H1 (cell line): ENCODE measurements at regions not wholly inside any gene's neighbourhood (a gene's known extent, or its start where the extent isn't known, plus 50 kb on each side); places are given as distances from the start of the nearest gene placed in this dataset.

Source experiments
- CTCF ChIA-PET: fragments of 300-600 bp; sonication (Branson Sonifier 250); formaldehyde crosslinking; loops from one replicate; lab custom pipeline; 2021; ENCODE audit not compliant: partially characterized antibody; lab: Charles Lee
- POLR2A ChIA-PET: fragments of 300-600 bp; sonication (Branson Sonifier 250); formaldehyde crosslinking; loops from one replicate; lab custom pipeline; 2021; ENCODE audit warnings: inconsistent platforms; ENCODE audit not compliant: partially characterized antibody; lab: Charles Lee
- DNase-seq, 2 experiments: peaks; one replicate each; pipeline versions ENCODE4 v3.0.0 to v3.0.0-alpha.2; 2010 to 2022; ENCODE audit warnings: low spot score in 2 of 2, low read depth in 1 of 2, mixed read lengths in 1 of 2
- FAIRE-seq: peaks from 2 replicates; lab custom pipeline; 2011; peaks lifted over from hg19 to GRCh38; lab: Jason Lieb, UNC
- H2AFZ ChIP-seq: 2 replicates; pipeline ENCODE4 v1.8.1; 2012; ENCODE audit warnings: low read length, inconsistent platforms
- H2AK5ac ChIP-seq: 2 replicates; pipeline ENCODE4 v1.6.1; 2013; ENCODE audit warnings: low read depth, low read length
- H2BK120ac ChIP-seq: replicated peaks from 2 replicates; pipeline ENCODE3; 2013; ENCODE audit warnings: low read depth, low read length, inconsistent platforms
- H2BK12ac ChIP-seq: 2 replicates; pipeline ENCODE4 v1.6.1; 2013; ENCODE audit warnings: low read depth, low read length
- H2BK15ac ChIP-seq: 2 replicates; pipeline ENCODE4 v1.6.1; 2013; ENCODE audit warnings: low read length
- H2BK20ac ChIP-seq: 2 replicates; pipeline ENCODE4 v1.6.1; 2013; ENCODE audit warnings: low read length
- H2BK5ac ChIP-seq: 2 replicates; pipeline ENCODE4 v1.6.1; 2013; ENCODE audit warnings: low read depth, low read length
- H3K14ac ChIP-seq: 2 replicates; pipeline ENCODE4 v1.6.1; 2013; ENCODE audit warnings: inconsistent platforms; ENCODE audit not compliant: insufficient read length
- H3K18ac ChIP-seq: 2 replicates; pipeline ENCODE4 v1.6.1; 2013; ENCODE audit warnings: low read length; ENCODE audit errors: extremely low read depth
- H3K23ac ChIP-seq: 2 replicates; pipeline ENCODE4 v1.6.1; 2013; ENCODE audit warnings: inconsistent platforms; ENCODE audit not compliant: insufficient read length
- H3K23me2 ChIP-seq: 2 replicates; pipeline ENCODE4 v1.6.1; 2013; ENCODE audit warnings: low read depth, low read length
- H3K27ac ChIP-seq: 2 replicates; pipeline ENCODE4 v1.6.1; 2011; ENCODE audit warnings: low read depth, low read length, inconsistent platforms
- H3K27me3 ChIP-seq, 4 experiments: replicated peaks in 1 of 4; 1 replicate in 1 of 4; 2 replicates in 3 of 4; pipeline versions ENCODE4 v1.6.1 to v1.8.1; 2011 to 2013; ENCODE audit warnings: low read length in 3 of 4, mild to moderate bottlenecking in 3 of 4, inconsistent platforms in 2 of 4, mixed read lengths in 2 of 4, moderate library complexity in 1 of 4; ENCODE audit not compliant: control insufficient read depth in 3 of 4, insufficient read depth in 3 of 4; ENCODE audit errors: extremely low read depth in 1 of 4
- H3K36me3 ChIP-seq, 4 experiments: 2 replicates each; pipeline versions ENCODE4 v1.6.1 to v1.8.1; 2011 to 2013; ENCODE audit warnings: mild to moderate bottlenecking in 4 of 4, low read length in 3 of 4, moderate library complexity in 2 of 4, control low read depth in 1 of 4, inconsistent platforms in 1 of 4; ENCODE audit not compliant: insufficient read depth in 4 of 4, control insufficient read depth in 2 of 4
- H3K4ac ChIP-seq: replicated peaks from 2 replicates; pipeline ENCODE3; 2013; ENCODE audit warnings: low read length, low read depth, mixed read lengths, inconsistent platforms; ENCODE audit not compliant: insufficient read length
- H3K4me1 ChIP-seq, 4 experiments: replicated peaks in 1 of 4; 1 replicate in 1 of 4; 2 replicates in 3 of 4; pipeline versions ENCODE4 v1.6.1 to v1.8.1; 2011 to 2013; ENCODE audit warnings: low read length in 3 of 4, inconsistent platforms in 2 of 4, mixed read lengths in 1 of 4; ENCODE audit not compliant: insufficient read depth in 4 of 4, control insufficient read depth in 3 of 4
- H3K4me2 ChIP-seq, 2 experiments: 2 replicates each; pipeline versions ENCODE4 v1.6.1 to v1.8.1; 2011 to 2013; ENCODE audit warnings: low read depth in 2 of 2, low read length in 2 of 2, control low read depth in 1 of 2, inconsistent platforms in 1 of 2, mild to moderate bottlenecking in 1 of 2; ENCODE audit not compliant: insufficient read depth in 1 of 2
- H3K4me3 ChIP-seq, 4 experiments: fragments of 200-600, 300-600 bp in 1 of 4; sonication (generic), shearing (Covaris generic), sonication (Bioruptor Twin) in 1 of 4; 2 replicates each; pipeline versions ENCODE4 v1.5.1 to v1.8.1; 2011 to 2016; ENCODE audit warnings: low read length in 4 of 4, low read depth in 3 of 4, control low read depth in 2 of 4, inconsistent platforms in 2 of 4, mild to moderate bottlenecking in 2 of 4, mixed read lengths in 1 of 4, moderate library complexity in 1 of 4; ENCODE audit not compliant: insufficient read depth in 2 of 4; ENCODE audit errors: extremely low read depth in 1 of 4
- H3K56ac ChIP-seq: replicated peaks from 2 replicates; pipeline ENCODE3; 2013; ENCODE audit warnings: low read depth, mild to moderate bottlenecking, mixed read lengths, low read length, inconsistent platforms; ENCODE audit not compliant: insufficient read length
- H3K79me1 ChIP-seq: 2 replicates; pipeline ENCODE4 v1.6.1; 2013; ENCODE audit warnings: low read depth, low read length, control low read depth
- H3K79me2 ChIP-seq, 2 experiments: 2 replicates each; pipeline versions ENCODE4 v1.6.1 to v1.8.1; 2012 to 2013; ENCODE audit warnings: low read length in 2 of 2, mild to moderate bottlenecking in 2 of 2, inconsistent platforms in 1 of 2; ENCODE audit not compliant: insufficient read depth in 2 of 2, control insufficient read depth in 1 of 2
- H3K9ac ChIP-seq, 4 experiments: replicated peaks in 1 of 4; 1 replicate in 1 of 4; 2 replicates in 3 of 4; pipeline versions ENCODE4 v1.6.1 to v1.8.1; 2011 to 2013; ENCODE audit warnings: low read depth in 3 of 4, low read length in 3 of 4, control low read depth in 2 of 4, mild to moderate bottlenecking in 2 of 4, moderate library complexity in 2 of 4, inconsistent platforms in 1 of 4; ENCODE audit errors: extremely low read depth in 1 of 4
- H3K9me3 ChIP-seq, 2 experiments: 2 replicates each; pipeline versions ENCODE4 v1.6.1 to v1.8.1; 2012 to 2013; ENCODE audit warnings: mild to moderate bottlenecking in 2 of 2, moderate library complexity in 2 of 2, control low read depth in 1 of 2, inconsistent platforms in 1 of 2, low read depth in 1 of 2, low read length in 1 of 2, mixed read lengths in 1 of 2; ENCODE audit not compliant: insufficient read depth in 2 of 2
- H4K20me1 ChIP-seq, 2 experiments: replicated peaks in 1 of 2; 2 replicates each; pipeline versions ENCODE3 to v1.8.1; 2011 to 2013; ENCODE audit warnings: inconsistent platforms in 2 of 2, low read length in 2 of 2, mild to moderate bottlenecking in 1 of 2; ENCODE audit not compliant: insufficient read depth in 2 of 2, control insufficient read depth in 1 of 2
- H4K5ac ChIP-seq: 2 replicates; pipeline ENCODE4 v1.6.1; 2013; ENCODE audit warnings: low read length, low read depth, mixed read lengths, inconsistent platforms; ENCODE audit not compliant: insufficient read length
- H4K8ac ChIP-seq: 2 replicates; pipeline ENCODE4 v1.8.0; 2013; ENCODE audit warnings: mild to moderate bottlenecking, moderate library complexity, low read length, inconsistent platforms; ENCODE audit not compliant: insufficient read depth; ENCODE audit errors: extremely low read depth
- H4K91ac ChIP-seq: replicated peaks from 2 replicates; pipeline ENCODE3; 2013; ENCODE audit warnings: low read length, mixed read lengths, inconsistent platforms; ENCODE audit not compliant: insufficient read length
- CREB1 ChIP-seq: IDR thresholded peaks from 2 replicates; pipeline ENCODE4 v1.6.1; 2012; ENCODE audit warnings: inconsistent platforms
- CTCF ChIP-seq, 3 experiments: IDR thresholded peaks; 1 replicate in 2 of 3; 2 replicates in 1 of 3; pipeline versions ENCODE4 v1.5.1 to v1.6.1; 2011; ENCODE audit warnings: low read length in 3 of 3, mild to moderate bottlenecking in 3 of 3, inconsistent platforms in 2 of 3, low read depth in 1 of 3, moderate library complexity in 1 of 3; ENCODE audit not compliant: insufficient read depth in 1 of 3; ENCODE audit errors: control extremely low read depth in 1 of 3
- GABPA ChIP-seq: IDR thresholded peaks from 2 replicates; pipeline ENCODE4 v1.6.1; 2011; ENCODE audit warnings: mild to moderate bottlenecking, low read length, moderate library complexity, borderline replicate concordance; ENCODE audit not compliant: insufficient read depth
- JUND ChIP-seq: IDR thresholded peaks from 2 replicates; pipeline ENCODE4 v1.6.1; 2011; ENCODE audit warnings: mild to moderate bottlenecking, improper control_type of control experiment, low read length
- KDM5A ChIP-seq: fragments of 200-600 bp; IDR thresholded peaks from 2 replicates; pipeline ENCODE4 v1.7.1; 2012; ENCODE audit warnings: mild to moderate bottlenecking, low read length, inconsistent platforms, mixed read lengths
- RNF2 ChIP-seq: fragments of 200-900, 300-1000 bp; sonication (generic); IDR thresholded peaks from 2 replicates; pipeline ENCODE4 v1.7.1; 2016; ENCODE audit warnings: borderline replicate concordance, low read depth, mild to moderate bottlenecking, antibody characterized with exemption, low read length; ENCODE audit not compliant: poor library complexity, severe bottlenecking; ENCODE audit errors: missing control alignments
- SP1 ChIP-seq: IDR thresholded peaks from 2 replicates; pipeline ENCODE4 v1.6.1; 2011; ENCODE audit warnings: low read depth, low read length
- SP2 ChIP-seq: IDR thresholded peaks from 2 replicates; pipeline ENCODE4 v1.6.1; 2012; ENCODE audit warnings: mild to moderate bottlenecking, low read length, inconsistent platforms
- TAF1 ChIP-seq: IDR thresholded peaks from 2 replicates; pipeline ENCODE4 v1.6.1; 2011; ENCODE audit warnings: mild to moderate bottlenecking, low read depth, low read length
- TF ChIP-seq, protein P1 (sequence below): IDR thresholded peaks from 2 replicates; pipeline ENCODE4 v1.6.1; 2012; ENCODE audit warnings: inconsistent platforms
- TF ChIP-seq, protein P2 (sequence below): IDR thresholded peaks from 2 replicates; pipeline ENCODE4 v1.6.1; 2012; ENCODE audit warnings: low read length, inconsistent platforms

- POLR2A ChIA-PET: no interaction called here
- Histone ChIP-seq H3K36me3 (no peaks in the 10 kb centered on the region), H3K4me2 (no peak overlapping the region)
- TF ChIP-seq JUND (no peak), SP1 (no peak), CREB1 (no peak), SP2 (no peak), GABPA (no peak), KDM5A (no peak), RNF2 (no peak), CTCF (IDR thresholded peaks at IDR 0.05; ENCODE audit: control extremely low read depth in 1 of 3, insufficient read depth in 1 of 3, low read depth in 1 of 3, low read length in 3 of 3) (no peak), TAF1 (no peak)
- TF ChIP-seq, protein P1, sequence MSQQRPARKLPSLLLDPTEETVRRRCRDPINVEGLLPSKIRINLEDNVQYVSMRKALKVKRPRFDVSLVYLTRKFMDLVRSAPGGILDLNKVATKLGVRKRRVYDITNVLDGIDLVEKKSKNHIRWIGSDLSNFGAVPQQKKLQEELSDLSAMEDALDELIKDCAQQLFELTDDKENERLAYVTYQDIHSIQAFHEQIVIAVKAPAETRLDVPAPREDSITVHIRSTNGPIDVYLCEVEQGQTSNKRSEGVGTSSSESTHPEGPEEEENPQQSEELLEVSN: no peak
- TF ChIP-seq, protein P2, sequence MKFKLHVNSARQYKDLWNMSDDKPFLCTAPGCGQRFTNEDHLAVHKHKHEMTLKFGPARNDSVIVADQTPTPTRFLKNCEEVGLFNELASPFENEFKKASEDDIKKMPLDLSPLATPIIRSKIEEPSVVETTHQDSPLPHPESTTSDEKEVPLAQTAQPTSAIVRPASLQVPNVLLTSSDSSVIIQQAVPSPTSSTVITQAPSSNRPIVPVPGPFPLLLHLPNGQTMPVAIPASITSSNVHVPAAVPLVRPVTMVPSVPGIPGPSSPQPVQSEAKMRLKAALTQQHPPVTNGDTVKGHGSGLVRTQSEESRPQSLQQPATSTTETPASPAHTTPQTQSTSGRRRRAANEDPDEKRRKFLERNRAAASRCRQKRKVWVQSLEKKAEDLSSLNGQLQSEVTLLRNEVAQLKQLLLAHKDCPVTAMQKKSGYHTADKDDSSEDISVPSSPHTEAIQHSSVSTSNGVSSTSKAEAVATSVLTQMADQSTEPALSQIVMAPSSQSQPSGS: no peak
Measured at GRCh38 chr11:90890347-90890746, 667.5 kb upstream of the CHORDC1 start.

More at GRCh38 chr11:90890347-90890746, 667.5 kb upstream of the CHORDC1 start:
- Histone ChIP-seq H2BK20ac (no peak overlapping the region), H3K56ac (no peak overlapping the region), H2BK15ac (no peak overlapping the region), H2BK120ac (no peak overlapping the region), H3K9ac (no peak overlapping the region), H3K23ac (no peak overlapping the region), H4K20me1 (no peaks in the 10 kb centered on the region), H3K79me2 (no peaks in the 10 kb centered on the region), H3K18ac (no peak overlapping the region), H3K14ac (no peak overlapping the region), H3K27me3 (no peaks in the 10 kb centered on the region), H2BK5ac (no peak overlapping the region), H3K4me3 (no peak overlapping the region), H4K8ac (no peak overlapping the region), H2BK12ac (no peak overlapping the region), H3K4ac (no peak overlapping the region), H3K79me1 (no peaks in the 10 kb centered on the region), H3K9me3 (no peaks in the 10 kb centered on the region), H2AFZ (no peak overlapping the region), H3K23me2 (no peaks in the 10 kb centered on the region), H4K91ac (no peak overlapping the region), H3K27ac (no peak overlapping the region), H4K5ac (no peak overlapping the region), H2AK5ac (no peak overlapping the region), H3K4me1 (no peaks in the 10 kb centered on the region)
- FAIRE-seq: no peak
- DNase-seq: no peak
- CTCF ChIA-PET: interaction anchor here (1.2 kb wide), 1 partner anchor 43 kb away, joined by 3 read pairs; no protein-coding TSS in a partner anchor
